ENCODE measurements at regions not wholly inside any gene's neighbourhood (a gene's known extent, or its start where the extent isn't known, plus 50 kb on each side); places are given as distances from the start of the nearest gene placed in this dataset.

DNA sequence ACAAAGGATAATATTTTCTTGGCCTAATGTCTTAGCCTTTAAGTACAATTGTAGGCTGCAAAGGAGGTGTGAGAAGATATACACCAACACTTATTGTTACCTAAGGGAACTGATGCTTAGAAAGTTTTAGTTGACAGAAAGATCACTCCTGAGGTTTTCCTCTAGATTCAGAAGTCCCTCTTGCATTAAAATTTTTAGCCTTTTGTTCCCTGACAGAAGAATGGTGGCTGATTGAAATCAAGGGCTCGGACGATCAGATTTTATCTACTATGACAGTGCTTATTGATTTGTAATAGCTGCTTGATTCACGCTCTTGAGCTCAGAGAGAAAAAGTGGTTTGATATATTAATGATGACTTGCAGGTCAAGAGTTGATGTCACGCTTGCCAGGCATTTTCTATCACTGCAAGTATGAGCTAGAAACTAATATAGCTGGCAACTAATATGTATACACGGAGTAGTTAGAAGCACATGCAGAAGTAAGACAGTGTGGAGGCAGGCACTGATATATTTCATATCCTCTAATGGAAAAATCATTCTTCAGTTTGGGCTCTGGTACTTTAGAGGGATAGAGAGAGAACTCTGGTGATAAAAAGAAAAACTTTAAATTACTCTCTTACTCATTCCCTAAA is 246.6 kb upstream of the ID4 start:
- Histone ChIP-seq H3K9me1 (replicated peaks; ENCODE audit: control insufficient read depth, extremely low read depth, insufficient read depth, low read length) (no peaks in the 10 kb centered on the region), H3K9ac (replicated peaks; ENCODE audit: extremely low read depth, insufficient read depth, low read length) (no peak overlapping the region), H4K20me1 (replicated peaks; ENCODE audit: control insufficient read depth, extremely low read depth, insufficient read depth, low read length) (no peaks in the 10 kb centered on the region), H3K79me2 (ENCODE audit: control insufficient read depth, insufficient read depth, low read length) (no peaks in the 10 kb centered on the region), H3K4me1 (ENCODE audit: control insufficient read depth, extremely low read depth, insufficient read depth, low read length) (no peaks in the 10 kb centered on the region), H3K36me3 (ENCODE audit: control insufficient read depth in 2 of 2, extremely low read depth in 1 of 2, insufficient read depth in 2 of 2, low read length in 2 of 2) (no peaks in the 10 kb centered on the region), H3K4me3 (replicated peaks in 1 of 3; ENCODE audit: insufficient read depth in 1 of 3, low read depth in 1 of 3, low read length in 3 of 3) (no peak overlapping the region), H2AFZ (ENCODE audit: low read depth, low read length) (no peak overlapping the region), H3K9me3 (replicated peaks; ENCODE audit: control insufficient read depth, insufficient read depth, low read length) (peaks cover 3% of the 10 kb centered on the region), H3K27me3 (ENCODE audit: control insufficient read depth in 2 of 2, insufficient read depth in 2 of 2, low read length in 2 of 2) (no peaks in the 10 kb centered on the region), H3K4me2 (ENCODE audit: insufficient read depth, low read length) (no peak overlapping the region), H3K27ac (ENCODE audit: insufficient read depth, low read depth, low read length) (no peak overlapping the region)
- intact Hi-C loops (cut with micrococcal nuclease) = no loop called here
- POLR2A ChIA-PET = no interaction called here
- BruUV-seq (replicated peaks) = no TSS peak
- DNase-seq (ENCODE audit: low read depth, low spot score) (no peak), FAIRE-seq (no peak)
- dilution Hi-C loops (cut with MboI; ENCODE audit: extremely low pct_ligation_motif_present, low sequenced_read_pairs) = no loop called here
- TF ChIP-seq, protein P1, sequence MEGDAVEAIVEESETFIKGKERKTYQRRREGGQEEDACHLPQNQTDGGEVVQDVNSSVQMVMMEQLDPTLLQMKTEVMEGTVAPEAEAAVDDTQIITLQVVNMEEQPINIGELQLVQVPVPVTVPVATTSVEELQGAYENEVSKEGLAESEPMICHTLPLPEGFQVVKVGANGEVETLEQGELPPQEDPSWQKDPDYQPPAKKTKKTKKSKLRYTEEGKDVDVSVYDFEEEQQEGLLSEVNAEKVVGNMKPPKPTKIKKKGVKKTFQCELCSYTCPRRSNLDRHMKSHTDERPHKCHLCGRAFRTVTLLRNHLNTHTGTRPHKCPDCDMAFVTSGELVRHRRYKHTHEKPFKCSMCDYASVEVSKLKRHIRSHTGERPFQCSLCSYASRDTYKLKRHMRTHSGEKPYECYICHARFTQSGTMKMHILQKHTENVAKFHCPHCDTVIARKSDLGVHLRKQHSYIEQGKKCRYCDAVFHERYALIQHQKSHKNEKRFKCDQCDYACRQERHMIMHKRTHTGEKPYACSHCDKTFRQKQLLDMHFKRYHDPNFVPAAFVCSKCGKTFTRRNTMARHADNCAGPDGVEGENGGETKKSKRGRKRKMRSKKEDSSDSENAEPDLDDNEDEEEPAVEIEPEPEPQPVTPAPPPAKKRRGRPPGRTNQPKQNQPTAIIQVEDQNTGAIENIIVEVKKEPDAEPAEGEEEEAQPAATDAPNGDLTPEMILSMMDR (IDR thresholded peaks at IDR 0.05; ENCODE audit: extremely low read depth in 1 of 2, insufficient read depth in 1 of 2, low read depth in 1 of 2, low read length in 2 of 2) = no peak
- TF ChIP-seq POLR2AphosphoS5 (IDR thresholded peaks at IDR 0.05; ENCODE audit: insufficient read depth, low read depth, low read length) (no peak), JUN (IDR thresholded peaks at IDR 0.05; ENCODE audit: borderline replicate concordance, insufficient read depth, insufficient read length, low read depth) (no peak), MYC (IDR thresholded peaks at IDR 0.05; ENCODE audit: low read depth, low read length) (no peak), POLR2A (IDR thresholded peaks at IDR 0.05; ENCODE audit: low read depth, low read length) (no peak), GATA2 (IDR thresholded peaks at IDR 0.05; ENCODE audit: insufficient read depth, insufficient read length, low read depth, low read length) (no peak), EZH2 (IDR thresholded peaks at IDR 0.05; ENCODE audit: borderline replicate concordance, low read depth, low read length, severe bottlenecking) (no peak), FOS (IDR thresholded peaks at IDR 0.05; ENCODE audit: borderline replicate concordance, insufficient read depth, low read length) (no peak)
- TF ChIP-seq, protein P2, sequence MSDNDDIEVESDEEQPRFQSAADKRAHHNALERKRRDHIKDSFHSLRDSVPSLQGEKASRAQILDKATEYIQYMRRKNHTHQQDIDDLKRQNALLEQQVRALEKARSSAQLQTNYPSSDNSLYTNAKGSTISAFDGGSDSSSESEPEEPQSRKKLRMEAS (IDR thresholded peaks at IDR 0.05; ENCODE audit: insufficient read depth, insufficient read length) = no peak
- CTCF ChIA-PET = no interaction called here

Measured in endothelial cell of umbilical vein (primary cell).